K562 (cell line): ENCODE measurements at regions not wholly inside any gene's neighbourhood (a gene's known extent, or its start where the extent isn't known, plus 50 kb on each side); places are given as distances from the start of the nearest gene placed in this dataset.

Experiments
- ASH1L ChIP-seq: fragments of 450-650 bp; IDR thresholded peaks from 2 replicates; pipeline ENCODE4 v1.6.1; 2018; ENCODE audit warnings: borderline replicate concordance, mild to moderate bottlenecking, low read depth; ENCODE audit not compliant: partially characterized antibody
- BRD9 ChIP-seq: fragments of 450-650 bp; IDR thresholded peaks from 2 replicates; pipeline ENCODE4 v1.6.1; 2018; ENCODE audit warnings: low read depth; ENCODE audit not compliant: partially characterized antibody
- ESRRA ChIP-seq: fragments of 450-650 bp; IDR thresholded peaks from 2 replicates; pipeline ENCODE4 v1.6.1; 2014; ENCODE audit warnings: low read depth, mild to moderate bottlenecking, moderate library complexity, borderline replicate concordance
- ETV1 ChIP-seq: fragments of 450-650 bp; conservative IDR thresholded peaks from 2 replicates; pipeline ENCODE4 v1.6.1; 2016; ENCODE audit warnings: missing genetic modification characterization, control low read depth, low read depth, missing compliant biosample characterization
- EWSR1 ChIP-seq: fragments of 450-650 bp; IDR thresholded peaks from 2 replicates; pipeline ENCODE4 v1.6.1; 2018; ENCODE audit warnings: borderline replicate concordance, mild to moderate bottlenecking, low read depth, moderate library complexity; ENCODE audit not compliant: partially characterized antibody
- FOXA3 ChIP-seq, 2 experiments: fragments of 450-650 bp in 1 of 2; sonication (generic) in 1 of 2; formaldehyde crosslinking; IDR thresholded peaks in 1 of 2; conservative IDR thresholded peaks in 1 of 2; 2 replicates each; pipeline versions ENCODE4 v1.4.0 to v1.8.0; 2020 to 2022; ENCODE audit warnings: mild to moderate bottlenecking in 2 of 2, missing genetic modification reagents in 1 of 2
- FOXK2 ChIP-seq, 2 experiments: fragments of 450-650 bp; IDR thresholded peaks in 1 of 2; conservative IDR thresholded peaks in 1 of 2; 2 replicates each; pipeline ENCODE4 v1.6.1; 2016; ENCODE audit warnings: low read depth in 2 of 2, mild to moderate bottlenecking in 1 of 2
- MECOM ChIP-seq: fragments of 250-450 bp; sonication (Bioruptor Pico); IDR thresholded peaks from 2 replicates; pipeline ENCODE4 v1.8.0; 2022; ENCODE audit warnings: inconsistent platforms
- MTA2 ChIP-seq: fragments of 450-650 bp; IDR thresholded peaks from 2 replicates; pipeline ENCODE4 v1.6.1; 2016; ENCODE audit warnings: low read depth
- MYNN ChIP-seq, 2 experiments: sonication (generic); formaldehyde crosslinking in 1 of 2; IDR thresholded peaks; 2 replicates each; pipeline versions ENCODE4 v1.5.0 to v1.6.1; 2016 to 2020; ENCODE audit warnings: antibody characterized with exemption in 1 of 2, missing genetic modification reagents in 1 of 2
- PCBP1 ChIP-seq: fragments of 200-400 bp; formaldehyde crosslinking; IDR thresholded peaks from 2 replicates; pipeline ENCODE4 v1.6.1; 2018; ENCODE audit warnings: mild to moderate bottlenecking, low read depth, low read length; ENCODE audit not compliant: poor library complexity, severe bottlenecking
- SMARCA4 ChIP-seq: fragments of 450-650 bp; IDR thresholded peaks from 2 replicates; pipeline ENCODE4 v1.6.1; 2016
- TEAD1 ChIP-seq, 2 experiments: fragments of 450-650 bp in 1 of 2; sonication (generic) in 1 of 2; formaldehyde crosslinking; IDR thresholded peaks; 2 replicates each; pipeline versions ENCODE4 v1.4.0 to v1.8.0; 2020 to 2022; ENCODE audit warnings: mild to moderate bottlenecking in 2 of 2, missing genetic modification reagents in 1 of 2
- ZNF23 ChIP-seq: fragments of 250-450 bp; sonication (Bioruptor Pico); IDR thresholded peaks from 2 replicates; pipeline ENCODE4 v1.4.0; 2020; ENCODE audit warnings: mild to moderate bottlenecking
- ZNF41 ChIP-seq: fragments of 250-450 bp; sonication (Bioruptor Pico); conservative IDR thresholded peaks from 2 replicates; pipeline ENCODE4 v1.4.0; 2020; ENCODE audit warnings: mild to moderate bottlenecking
- TF ChIP-seq, protein P1 (sequence below): IDR thresholded peaks from 2 replicates; pipeline ENCODE4 v1.6.1; 2016; ENCODE audit warnings: missing genetic modification characterization, missing compliant biosample characterization
- TF ChIP-seq, protein P2 (sequence below): fragments of 250-450 bp; sonication (Bioruptor Pico); IDR thresholded peaks from 2 replicates; pipeline ENCODE4 v1.8.0; 2022; ENCODE audit warnings: inconsistent platforms, mild to moderate bottlenecking, moderate library complexity, borderline replicate concordance
- TF ChIP-seq, protein P3 (sequence below): fragments of 450-650 bp; IDR thresholded peaks from 2 replicates; pipeline ENCODE4 v1.6.1; 2017; ENCODE audit warnings: antibody characterized with exemption, mild to moderate bottlenecking
- TF ChIP-seq, protein P4 (sequence below): fragments of 450-650 bp; formaldehyde crosslinking; IDR thresholded peaks from 2 replicates; pipeline ENCODE4 v1.4.0; 2022; ENCODE audit warnings: missing genetic modification characterization

DNA sequence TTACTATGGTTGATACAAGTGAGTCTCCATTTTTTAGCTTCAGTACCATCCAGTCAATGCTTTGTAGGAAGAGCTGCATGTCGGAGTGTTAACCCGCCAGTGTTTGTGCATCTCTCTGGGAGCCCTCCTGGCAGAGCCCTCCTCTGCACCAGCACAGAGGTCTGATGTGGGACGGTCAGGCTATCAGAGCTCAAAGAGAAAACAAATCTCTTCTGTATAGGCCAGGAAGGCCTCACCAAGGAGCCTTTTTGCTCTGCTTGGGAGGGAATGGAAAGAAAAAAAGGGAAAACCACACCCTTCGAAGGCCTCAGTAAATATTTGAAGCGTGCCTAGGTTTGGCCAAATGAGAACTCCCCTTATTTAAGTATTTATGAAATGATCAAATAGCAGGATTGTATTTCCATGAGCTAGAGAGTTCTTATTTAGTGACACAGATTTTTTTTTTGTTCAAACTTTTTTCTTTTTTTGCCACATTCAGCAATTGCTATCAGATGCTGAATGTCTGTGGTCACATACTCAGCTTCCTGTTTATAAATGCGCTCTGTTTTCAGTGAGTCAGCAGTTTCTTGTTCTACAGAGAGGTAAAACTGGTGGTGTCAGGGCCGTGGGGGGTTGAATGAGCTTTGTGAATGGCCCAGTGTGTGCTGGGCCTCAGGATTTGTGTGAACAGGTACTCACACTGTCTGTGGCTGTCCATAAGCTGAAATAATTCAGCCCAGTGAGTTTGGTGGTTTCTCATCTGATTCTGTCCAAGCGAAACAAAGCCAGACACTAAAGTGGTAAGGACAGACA, 226.6 kb downstream of the SNX18 start (continued):
- TF ChIP-seq FOXK2 (conservative IDR thresholded peaks at IDR 0.05 in 1 of 2, IDR thresholded peaks at IDR 0.05 in 1 of 2; ENCODE audit: low read depth in 2 of 2), result peak; percentile 98 to 99
- TF ChIP-seq TEAD1 (CRISPR knock-in tag; IDR thresholded peaks at IDR 0.05), result peak in 1 of 2 experiments; percentile 91; a peak in 2 of 4 replicates
- peak; percentile 95 for TF ChIP-seq ETV1 (tag)
- TF ChIP-seq MTA2, result peak; percentile 39
- TF ChIP-seq, protein P1, sequence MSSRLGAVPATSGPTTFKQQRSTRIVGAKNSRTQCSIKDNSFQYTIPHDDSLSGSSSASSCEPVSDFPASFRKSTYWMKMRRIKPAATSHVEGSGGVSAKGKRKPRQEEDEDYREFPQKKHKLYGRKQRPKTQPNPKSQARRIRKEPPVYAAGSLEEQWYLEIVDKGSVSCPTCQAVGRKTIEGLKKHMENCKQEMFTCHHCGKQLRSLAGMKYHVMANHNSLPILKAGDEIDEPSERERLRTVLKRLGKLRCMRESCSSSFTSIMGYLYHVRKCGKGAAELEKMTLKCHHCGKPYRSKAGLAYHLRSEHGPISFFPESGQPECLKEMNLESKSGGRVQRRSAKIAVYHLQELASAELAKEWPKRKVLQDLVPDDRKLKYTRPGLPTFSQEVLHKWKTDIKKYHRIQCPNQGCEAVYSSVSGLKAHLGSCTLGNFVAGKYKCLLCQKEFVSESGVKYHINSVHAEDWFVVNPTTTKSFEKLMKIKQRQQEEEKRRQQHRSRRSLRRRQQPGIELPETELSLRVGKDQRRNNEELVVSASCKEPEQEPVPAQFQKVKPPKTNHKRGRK, result no peak
- no peak for TF ChIP-seq PCBP1
- TF ChIP-seq FOXA3 (CRISPR knock-in tag; conservative IDR thresholded peaks at IDR 0.05 in 1 of 2, IDR thresholded peaks at IDR 0.05 in 1 of 2), result no peak
- no peak for TF ChIP-seq EWSR1
- no peak for TF ChIP-seq MECOM (CRISPR knock-in tag)
- TF ChIP-seq, protein P2, sequence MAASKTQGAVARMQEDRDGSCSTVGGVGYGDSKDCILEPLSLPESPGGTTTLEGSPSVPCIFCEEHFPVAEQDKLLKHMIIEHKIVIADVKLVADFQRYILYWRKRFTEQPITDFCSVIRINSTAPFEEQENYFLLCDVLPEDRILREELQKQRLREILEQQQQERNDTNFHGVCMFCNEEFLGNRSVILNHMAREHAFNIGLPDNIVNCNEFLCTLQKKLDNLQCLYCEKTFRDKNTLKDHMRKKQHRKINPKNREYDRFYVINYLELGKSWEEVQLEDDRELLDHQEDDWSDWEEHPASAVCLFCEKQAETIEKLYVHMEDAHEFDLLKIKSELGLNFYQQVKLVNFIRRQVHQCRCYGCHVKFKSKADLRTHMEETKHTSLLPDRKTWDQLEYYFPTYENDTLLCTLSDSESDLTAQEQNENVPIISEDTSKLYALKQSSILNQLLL (CRISPR knock-in tag), result no peak
- TF ChIP-seq BRD9, result peak; percentile 93
- peak; percentile 37 for TF ChIP-seq ASH1L
- peak; percentile 97 for TF ChIP-seq SMARCA4
- no peak for TF ChIP-seq ZNF41 (CRISPR knock-in tag)
- TF ChIP-seq ESRRA, result peak; percentile 81; the same call in 1 of the 2 replicates
- TF ChIP-seq, protein P3, sequence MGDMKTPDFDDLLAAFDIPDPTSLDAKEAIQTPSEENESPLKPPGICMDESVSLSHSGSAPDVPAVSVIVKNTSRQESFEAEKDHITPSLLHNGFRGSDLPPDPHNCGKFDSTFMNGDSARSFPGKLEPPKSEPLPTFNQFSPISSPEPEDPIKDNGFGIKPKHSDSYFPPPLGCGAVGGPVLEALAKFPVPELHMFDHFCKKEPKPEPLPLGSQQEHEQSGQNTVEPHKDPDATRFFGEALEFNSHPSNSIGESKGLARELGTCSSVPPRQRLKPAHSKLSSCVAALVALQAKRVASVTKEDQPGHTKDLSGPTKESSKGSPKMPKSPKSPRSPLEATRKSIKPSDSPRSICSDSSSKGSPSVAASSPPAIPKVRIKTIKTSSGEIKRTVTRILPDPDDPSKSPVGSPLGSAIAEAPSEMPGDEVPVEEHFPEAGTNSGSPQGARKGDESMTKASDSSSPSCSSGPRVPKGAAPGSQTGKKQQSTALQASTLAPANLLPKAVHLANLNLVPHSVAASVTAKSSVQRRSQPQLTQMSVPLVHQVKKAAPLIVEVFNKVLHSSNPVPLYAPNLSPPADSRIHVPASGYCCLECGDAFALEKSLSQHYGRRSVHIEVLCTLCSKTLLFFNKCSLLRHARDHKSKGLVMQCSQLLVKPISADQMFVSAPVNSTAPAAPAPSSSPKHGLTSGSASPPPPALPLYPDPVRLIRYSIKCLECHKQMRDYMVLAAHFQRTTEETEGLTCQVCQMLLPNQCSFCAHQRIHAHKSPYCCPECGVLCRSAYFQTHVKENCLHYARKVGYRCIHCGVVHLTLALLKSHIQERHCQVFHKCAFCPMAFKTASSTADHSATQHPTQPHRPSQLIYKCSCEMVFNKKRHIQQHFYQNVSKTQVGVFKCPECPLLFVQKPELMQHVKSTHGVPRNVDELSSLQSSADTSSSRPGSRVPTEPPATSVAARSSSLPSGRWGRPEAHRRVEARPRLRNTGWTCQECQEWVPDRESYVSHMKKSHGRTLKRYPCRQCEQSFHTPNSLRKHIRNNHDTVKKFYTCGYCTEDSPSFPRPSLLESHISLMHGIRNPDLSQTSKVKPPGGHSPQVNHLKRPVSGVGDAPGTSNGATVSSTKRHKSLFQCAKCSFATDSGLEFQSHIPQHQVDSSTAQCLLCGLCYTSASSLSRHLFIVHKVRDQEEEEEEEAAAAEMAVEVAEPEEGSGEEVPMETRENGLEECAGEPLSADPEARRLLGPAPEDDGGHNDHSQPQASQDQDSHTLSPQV, result peak; percentile 96
- TF ChIP-seq, protein P4, sequence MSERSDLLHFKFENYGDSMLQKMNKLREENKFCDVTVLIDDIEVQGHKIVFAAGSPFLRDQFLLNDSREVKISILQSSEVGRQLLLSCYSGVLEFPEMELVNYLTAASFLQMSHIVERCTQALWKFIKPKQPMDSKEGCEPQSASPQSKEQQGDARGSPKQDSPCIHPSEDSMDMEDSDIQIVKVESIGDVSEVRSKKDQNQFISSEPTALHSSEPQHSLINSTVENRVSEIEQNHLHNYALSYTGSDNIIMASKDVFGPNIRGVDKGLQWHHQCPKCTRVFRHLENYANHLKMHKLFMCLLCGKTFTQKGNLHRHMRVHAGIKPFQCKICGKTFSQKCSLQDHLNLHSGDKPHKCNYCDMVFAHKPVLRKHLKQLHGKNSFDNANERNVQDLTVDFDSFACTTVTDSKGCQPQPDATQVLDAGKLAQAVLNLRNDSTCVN (CRISPR knock-in tag), result no peak
- TF ChIP-seq MYNN (IDR thresholded peaks at IDR 0.05), result peak; percentile 45; the same call in 1 of the 2 replicates
- TF ChIP-seq MYNN (CRISPR knock-in tag; IDR thresholded peaks at IDR 0.05), result no peak
- TF ChIP-seq ZNF23 (CRISPR knock-in tag), result no peak
